Right lobe of liver (tissue), 4 donors: ENCODE measurements at regions not wholly inside any gene's neighbourhood (a gene's known extent, or its start where the extent isn't known, plus 50 kb on each side); places are given as distances from the start of the nearest gene placed in this dataset.

Source experiments
- POLR2A ChIP-seq: fragments of 450-650 bp; IDR thresholded peaks from one replicate; pipeline ENCODE4 v1.6.1; 2017; ENCODE audit warnings: antibody characterized with exemption, mild to moderate bottlenecking
- TF ChIP-seq, protein P1 (sequence below), 4 donors: fragments of 200-600 bp in 3 of 4; fragments of 450-650 bp in 1 of 4; IDR thresholded peaks; one replicate each; pipeline versions ENCODE4 v1.5.1 to v1.8.0; 2016 to 2022; ENCODE audit warnings: antibody characterized with exemption in 4 of 4, mild to moderate bottlenecking in 2 of 4
- donor health status: DM: no; HTN: no; CAD: no.
- donor health status: DM: no; HTN: no; CAD: no.
- donor health status: DM: no; HTN: yes; CAD: no.

DNA sequence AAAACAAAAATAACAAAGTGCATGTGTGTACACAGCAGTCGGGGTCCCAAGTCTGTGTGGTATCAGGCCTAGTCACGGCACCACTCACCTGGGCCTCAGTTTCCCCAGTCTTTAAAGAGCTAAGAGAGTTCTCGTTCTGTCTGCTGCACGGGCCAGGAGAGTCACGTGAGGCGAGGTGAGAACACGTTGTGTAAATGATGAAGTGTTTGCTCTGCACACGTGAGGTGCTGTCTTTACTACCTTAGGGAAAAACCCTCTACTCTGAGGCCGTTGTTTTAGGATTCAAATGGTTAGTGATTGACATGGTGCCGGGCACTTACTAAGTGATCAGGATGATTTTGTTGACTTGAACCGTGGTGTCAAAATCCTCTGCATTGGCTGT, 86.5 kb upstream of the PPARA start:
- TF ChIP-seq, protein P1, sequence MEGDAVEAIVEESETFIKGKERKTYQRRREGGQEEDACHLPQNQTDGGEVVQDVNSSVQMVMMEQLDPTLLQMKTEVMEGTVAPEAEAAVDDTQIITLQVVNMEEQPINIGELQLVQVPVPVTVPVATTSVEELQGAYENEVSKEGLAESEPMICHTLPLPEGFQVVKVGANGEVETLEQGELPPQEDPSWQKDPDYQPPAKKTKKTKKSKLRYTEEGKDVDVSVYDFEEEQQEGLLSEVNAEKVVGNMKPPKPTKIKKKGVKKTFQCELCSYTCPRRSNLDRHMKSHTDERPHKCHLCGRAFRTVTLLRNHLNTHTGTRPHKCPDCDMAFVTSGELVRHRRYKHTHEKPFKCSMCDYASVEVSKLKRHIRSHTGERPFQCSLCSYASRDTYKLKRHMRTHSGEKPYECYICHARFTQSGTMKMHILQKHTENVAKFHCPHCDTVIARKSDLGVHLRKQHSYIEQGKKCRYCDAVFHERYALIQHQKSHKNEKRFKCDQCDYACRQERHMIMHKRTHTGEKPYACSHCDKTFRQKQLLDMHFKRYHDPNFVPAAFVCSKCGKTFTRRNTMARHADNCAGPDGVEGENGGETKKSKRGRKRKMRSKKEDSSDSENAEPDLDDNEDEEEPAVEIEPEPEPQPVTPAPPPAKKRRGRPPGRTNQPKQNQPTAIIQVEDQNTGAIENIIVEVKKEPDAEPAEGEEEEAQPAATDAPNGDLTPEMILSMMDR (IDR thresholded peaks at IDR 0.05) = no peak
- no peak for TF ChIP-seq POLR2A
